HEK293 (cell line): ENCODE measurements at regions not wholly inside any gene's neighbourhood (a gene's known extent, or its start where the extent isn't known, plus 50 kb on each side); places are given as distances from the start of the nearest gene placed in this dataset.

ENCODE experiments used
- CTCF ChIA-PET: fragments of 350-600 bp; formaldehyde crosslinking; extraction: SDS; loops from one replicate; lab custom pipeline; 2021; ENCODE audit warnings: antibody characterized with exemption; lab: Yijun Ruan, JAX
- POLR2A ChIA-PET: fragments of 300-600 bp; formaldehyde crosslinking; extraction: SDS; loops from one replicate; lab custom pipeline; 2020; ENCODE audit warnings: antibody characterized with exemption, inconsistent platforms; lab: Yijun Ruan, JAX
- H3K27ac ChIP-seq: fragments of 200-500 bp; sonication (Bioruptor generic); 2 replicates; pipeline ENCODE4 v1.5.1; 2014; ENCODE audit warnings: low read depth, low read length, control low read depth, inconsistent platforms; ENCODE audit errors: extremely low read depth
- H3K36me3 ChIP-seq, 2 experiments: fragments of 200-500 bp in 1 of 2; sonication (Bioruptor generic) in 1 of 2; 1 replicate in 1 of 2; 2 replicates in 1 of 2; pipeline ENCODE4 v1.5.1; 2014 to 2017; ENCODE audit warnings: inconsistent platforms in 2 of 2, low read length in 2 of 2; ENCODE audit not compliant: control insufficient read depth in 2 of 2, insufficient read depth in 1 of 2
- H3K4me1 ChIP-seq: fragments of 200-500 bp; sonication (Bioruptor generic); 2 replicates; pipeline ENCODE4 v1.5.1; 2014; ENCODE audit warnings: mild to moderate bottlenecking, low read length, inconsistent platforms; ENCODE audit not compliant: control insufficient read depth, insufficient read depth
- H3K4me3 ChIP-seq: 2 replicates; pipeline ENCODE4 v1.5.1; 2011; ENCODE audit warnings: low read depth, mild to moderate bottlenecking, control low read depth, low read length, moderate library complexity
- H3K9me3 ChIP-seq: fragments of 200-500 bp; sonication (Bioruptor generic); 2 replicates; pipeline ENCODE4 v1.5.1; 2014; ENCODE audit warnings: low read depth, low read length, inconsistent platforms; ENCODE audit not compliant: control insufficient read depth, insufficient read depth
- REPIN1 ChIP-seq: fragments of 450-650 bp; formaldehyde crosslinking; IDR thresholded peaks from 2 replicates; pipeline ENCODE4 v1.5.1; 2017; ENCODE audit warnings: missing biosample characterization, missing genetic modification characterization, low read depth
- SP3 ChIP-seq: fragments of 450-650 bp; formaldehyde crosslinking; IDR thresholded peaks from 2 replicates; pipeline ENCODE4 v1.5.1; 2016; ENCODE audit warnings: missing biosample characterization, missing genetic modification characterization
- ZBTB17 ChIP-seq: fragments of 450-650 bp; formaldehyde crosslinking; IDR thresholded peaks from 2 replicates; pipeline ENCODE4 v1.5.1; 2016; ENCODE audit warnings: missing biosample characterization, missing genetic modification characterization
- ZFP3 ChIP-seq: fragments of 450-650 bp; formaldehyde crosslinking; IDR thresholded peaks from 2 replicates; pipeline ENCODE4 v1.5.1; 2016; ENCODE audit warnings: low read depth, missing biosample characterization, missing genetic modification characterization
- ZNF211 ChIP-seq: fragments of 450-650 bp; formaldehyde crosslinking; IDR thresholded peaks from 2 replicates; pipeline ENCODE4 v1.5.1; 2016; ENCODE audit warnings: low read depth, missing biosample characterization, missing genetic modification characterization
- ZNF223 ChIP-seq: fragments of 450-650 bp; formaldehyde crosslinking; IDR thresholded peaks from 2 replicates; pipeline ENCODE4 v1.5.1; 2016; ENCODE audit warnings: missing biosample characterization, missing genetic modification characterization
- ZNF311 ChIP-seq: fragments of 450-650 bp; formaldehyde crosslinking; IDR thresholded peaks from 2 replicates; pipeline ENCODE4 v1.5.1; 2017; ENCODE audit warnings: missing biosample characterization, missing genetic modification characterization, borderline replicate concordance
- ZNF521 ChIP-seq: fragments of 450-650 bp; formaldehyde crosslinking; IDR thresholded peaks from 2 replicates; pipeline ENCODE4 v1.5.1; 2017; ENCODE audit warnings: missing biosample characterization, mild to moderate bottlenecking, missing genetic modification characterization
- ZNF544 ChIP-seq: fragments of 450-650 bp; formaldehyde crosslinking; IDR thresholded peaks from 2 replicates; pipeline ENCODE4 v1.5.0; 2017; ENCODE audit warnings: missing biosample characterization, missing genetic modification characterization
- ZNF558 ChIP-seq: fragments of 450-650 bp; formaldehyde crosslinking; IDR thresholded peaks from 2 replicates; pipeline ENCODE4 v1.5.1; 2016; ENCODE audit warnings: missing biosample characterization, missing genetic modification characterization
- ZNF610 ChIP-seq: fragments of 450-650 bp; formaldehyde crosslinking; IDR thresholded peaks from 2 replicates; pipeline ENCODE4 v1.5.1; 2016; ENCODE audit warnings: missing biosample characterization, missing genetic modification characterization, borderline replicate concordance
- ZNF629 ChIP-seq: fragments of 450-650 bp; formaldehyde crosslinking; IDR thresholded peaks from 2 replicates; pipeline ENCODE4 v1.5.1; 2017; ENCODE audit warnings: missing biosample characterization, missing genetic modification characterization
- ZNF701 ChIP-seq: fragments of 450-650 bp; formaldehyde crosslinking; IDR thresholded peaks from 2 replicates; pipeline ENCODE4 v1.5.1; 2016; ENCODE audit warnings: missing biosample characterization, missing genetic modification characterization
- ZNF785 ChIP-seq: fragments of 450-650 bp; formaldehyde crosslinking; IDR thresholded peaks from 2 replicates; pipeline ENCODE4 v1.5.1; 2016; ENCODE audit warnings: missing biosample characterization, missing genetic modification characterization
- TF ChIP-seq, protein P1 (sequence below): fragments of 450-650 bp; formaldehyde crosslinking; IDR thresholded peaks from 2 replicates; pipeline ENCODE4 v1.5.1; 2016; ENCODE audit warnings: missing biosample characterization, missing genetic modification characterization
- TF ChIP-seq, protein P2 (sequence below): fragments of 450-650 bp; formaldehyde crosslinking; IDR thresholded peaks from 2 replicates; pipeline ENCODE4 v1.5.1; 2017; ENCODE audit warnings: missing biosample characterization, missing genetic modification characterization
- TF ChIP-seq, protein P3 (sequence below): fragments of 450-650 bp; formaldehyde crosslinking; IDR thresholded peaks from 2 replicates; pipeline ENCODE4 v1.5.1; 2016; ENCODE audit warnings: missing biosample characterization, missing genetic modification characterization
- TF ChIP-seq, protein P4 (sequence below): fragments of 450-650 bp; formaldehyde crosslinking; IDR thresholded peaks from 2 replicates; pipeline ENCODE4 v1.5.1; 2017; ENCODE audit warnings: missing biosample characterization, missing genetic modification characterization
- TF ChIP-seq, protein P5 (sequence below): fragments of 450-650 bp; IDR thresholded peaks from 2 replicates; pipeline ENCODE4 v1.5.1; 2018; ENCODE audit warnings: missing biosample characterization, missing genetic modification characterization

DNA sequence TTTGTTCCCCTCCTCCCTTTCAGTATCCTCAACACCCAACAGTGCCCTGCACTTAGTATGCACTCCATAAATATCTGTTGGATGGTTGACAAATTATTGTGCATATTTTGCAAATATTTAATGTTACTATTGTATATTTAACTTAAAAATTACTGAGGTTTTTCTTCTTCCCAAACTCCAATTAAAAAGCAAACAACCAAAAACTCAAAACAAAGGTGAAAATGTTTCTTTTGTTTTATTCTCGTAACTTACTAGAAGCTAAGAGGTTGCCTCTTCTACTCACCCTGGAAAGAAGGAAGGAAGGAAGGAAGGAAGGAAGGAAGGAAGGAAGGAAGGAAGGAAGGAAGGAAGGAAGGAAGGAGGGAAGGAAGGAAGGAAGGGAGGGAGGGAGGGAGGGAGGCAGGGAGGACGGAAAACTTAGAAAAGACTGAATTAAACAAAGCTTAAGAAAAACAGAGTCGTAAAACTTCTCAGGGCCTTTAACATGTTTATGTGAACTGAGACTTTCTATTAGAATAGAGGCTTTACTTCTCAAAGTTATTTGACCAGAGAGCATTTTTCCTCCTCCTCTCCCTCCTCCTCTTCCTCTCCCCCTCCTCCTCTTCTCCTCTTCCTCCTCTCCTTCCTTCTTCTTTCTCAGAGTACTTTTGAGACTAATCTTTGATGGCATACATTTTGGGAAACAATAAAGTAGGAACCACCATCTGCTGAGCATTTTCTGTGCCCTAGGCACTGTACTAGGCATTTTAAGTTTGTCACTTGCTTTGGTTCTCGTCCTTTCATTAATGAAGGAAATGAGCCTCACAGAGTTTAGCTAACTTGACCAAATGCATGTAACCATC is 396.6 kb upstream of the WWC1 start:
- ChIA-PET POLR2A (no interaction called here), CTCF (no interaction called here)
- H3K4me1 ChIP-seq = no peaks in the 10 kb centered on the region
- H3K4me3 ChIP-seq = no peak overlapping the region
- TF ChIP-seq ZFP3 (no peak), ZNF701 (tag by site-specific recombination) (no peak), REPIN1 (no peak), ZNF629 (tag by site-specific recombination) (no peak), ZNF610 (tag by site-specific recombination) (no peak), ZNF785 (tag by site-specific recombination) (no peak), SP3 (tag by site-specific recombination) (no peak), ZNF544 (tag by site-specific recombination) (no peak), ZNF311 (tag by site-specific recombination) (no peak), ZNF223 (tag by site-specific recombination) (no peak), ZNF211 (tag by site-specific recombination) (no peak), ZBTB17 (tag by site-specific recombination) (no peak), ZNF558 (tag by site-specific recombination) (no peak), ZNF521 (tag by site-specific recombination) (no peak)
- TF ChIP-seq, protein P1, sequence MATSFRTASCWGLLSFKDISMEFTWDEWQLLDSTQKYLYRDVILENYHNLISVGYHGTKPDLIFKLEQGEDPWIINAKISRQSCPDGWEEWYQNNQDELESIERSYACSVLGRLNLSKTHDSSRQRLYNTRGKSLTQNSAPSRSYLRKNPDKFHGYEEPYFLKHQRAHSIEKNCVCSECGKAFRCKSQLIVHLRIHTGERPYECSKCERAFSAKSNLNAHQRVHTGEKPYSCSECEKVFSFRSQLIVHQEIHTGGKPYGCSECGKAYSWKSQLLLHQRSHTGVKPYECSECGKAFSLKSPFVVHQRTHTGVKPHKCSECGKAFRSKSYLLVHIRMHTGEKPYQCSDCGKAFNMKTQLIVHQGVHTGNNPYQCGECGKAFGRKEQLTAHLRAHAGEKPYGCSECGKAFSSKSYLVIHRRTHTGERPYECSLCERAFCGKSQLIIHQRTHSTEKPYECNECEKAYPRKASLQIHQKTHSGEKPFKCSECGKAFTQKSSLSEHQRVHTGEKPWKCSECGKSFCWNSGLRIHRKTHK (tag by site-specific recombination) = no peak
- TF ChIP-seq, protein P2, sequence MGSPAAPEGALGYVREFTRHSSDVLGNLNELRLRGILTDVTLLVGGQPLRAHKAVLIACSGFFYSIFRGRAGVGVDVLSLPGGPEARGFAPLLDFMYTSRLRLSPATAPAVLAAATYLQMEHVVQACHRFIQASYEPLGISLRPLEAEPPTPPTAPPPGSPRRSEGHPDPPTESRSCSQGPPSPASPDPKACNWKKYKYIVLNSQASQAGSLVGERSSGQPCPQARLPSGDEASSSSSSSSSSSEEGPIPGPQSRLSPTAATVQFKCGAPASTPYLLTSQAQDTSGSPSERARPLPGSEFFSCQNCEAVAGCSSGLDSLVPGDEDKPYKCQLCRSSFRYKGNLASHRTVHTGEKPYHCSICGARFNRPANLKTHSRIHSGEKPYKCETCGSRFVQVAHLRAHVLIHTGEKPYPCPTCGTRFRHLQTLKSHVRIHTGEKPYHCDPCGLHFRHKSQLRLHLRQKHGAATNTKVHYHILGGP (tag by site-specific recombination) = no peak
- TF ChIP-seq, protein P3, sequence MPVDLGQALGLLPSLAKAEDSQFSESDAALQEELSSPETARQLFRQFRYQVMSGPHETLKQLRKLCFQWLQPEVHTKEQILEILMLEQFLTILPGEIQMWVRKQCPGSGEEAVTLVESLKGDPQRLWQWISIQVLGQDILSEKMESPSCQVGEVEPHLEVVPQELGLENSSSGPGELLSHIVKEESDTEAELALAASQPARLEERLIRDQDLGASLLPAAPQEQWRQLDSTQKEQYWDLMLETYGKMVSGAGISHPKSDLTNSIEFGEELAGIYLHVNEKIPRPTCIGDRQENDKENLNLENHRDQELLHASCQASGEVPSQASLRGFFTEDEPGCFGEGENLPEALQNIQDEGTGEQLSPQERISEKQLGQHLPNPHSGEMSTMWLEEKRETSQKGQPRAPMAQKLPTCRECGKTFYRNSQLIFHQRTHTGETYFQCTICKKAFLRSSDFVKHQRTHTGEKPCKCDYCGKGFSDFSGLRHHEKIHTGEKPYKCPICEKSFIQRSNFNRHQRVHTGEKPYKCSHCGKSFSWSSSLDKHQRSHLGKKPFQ (tag by site-specific recombination) = no peak
- TF ChIP-seq, protein P4, sequence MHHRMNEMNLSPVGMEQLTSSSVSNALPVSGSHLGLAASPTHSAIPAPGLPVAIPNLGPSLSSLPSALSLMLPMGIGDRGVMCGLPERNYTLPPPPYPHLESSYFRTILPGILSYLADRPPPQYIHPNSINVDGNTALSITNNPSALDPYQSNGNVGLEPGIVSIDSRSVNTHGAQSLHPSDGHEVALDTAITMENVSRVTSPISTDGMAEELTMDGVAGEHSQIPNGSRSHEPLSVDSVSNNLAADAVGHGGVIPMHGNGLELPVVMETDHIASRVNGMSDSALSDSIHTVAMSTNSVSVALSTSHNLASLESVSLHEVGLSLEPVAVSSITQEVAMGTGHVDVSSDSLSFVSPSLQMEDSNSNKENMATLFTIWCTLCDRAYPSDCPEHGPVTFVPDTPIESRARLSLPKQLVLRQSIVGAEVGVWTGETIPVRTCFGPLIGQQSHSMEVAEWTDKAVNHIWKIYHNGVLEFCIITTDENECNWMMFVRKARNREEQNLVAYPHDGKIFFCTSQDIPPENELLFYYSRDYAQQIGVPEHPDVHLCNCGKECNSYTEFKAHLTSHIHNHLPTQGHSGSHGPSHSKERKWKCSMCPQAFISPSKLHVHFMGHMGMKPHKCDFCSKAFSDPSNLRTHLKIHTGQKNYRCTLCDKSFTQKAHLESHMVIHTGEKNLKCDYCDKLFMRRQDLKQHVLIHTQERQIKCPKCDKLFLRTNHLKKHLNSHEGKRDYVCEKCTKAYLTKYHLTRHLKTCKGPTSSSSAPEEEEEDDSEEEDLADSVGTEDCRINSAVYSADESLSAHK (tag by site-specific recombination) = no peak
- TF ChIP-seq, protein P5, sequence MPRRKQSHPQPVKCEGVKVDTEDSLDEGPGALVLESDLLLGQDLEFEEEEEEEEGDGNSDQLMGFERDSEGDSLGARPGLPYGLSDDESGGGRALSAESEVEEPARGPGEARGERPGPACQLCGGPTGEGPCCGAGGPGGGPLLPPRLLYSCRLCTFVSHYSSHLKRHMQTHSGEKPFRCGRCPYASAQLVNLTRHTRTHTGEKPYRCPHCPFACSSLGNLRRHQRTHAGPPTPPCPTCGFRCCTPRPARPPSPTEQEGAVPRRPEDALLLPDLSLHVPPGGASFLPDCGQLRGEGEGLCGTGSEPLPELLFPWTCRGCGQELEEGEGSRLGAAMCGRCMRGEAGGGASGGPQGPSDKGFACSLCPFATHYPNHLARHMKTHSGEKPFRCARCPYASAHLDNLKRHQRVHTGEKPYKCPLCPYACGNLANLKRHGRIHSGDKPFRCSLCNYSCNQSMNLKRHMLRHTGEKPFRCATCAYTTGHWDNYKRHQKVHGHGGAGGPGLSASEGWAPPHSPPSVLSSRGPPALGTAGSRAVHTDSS = no peak
- no peak overlapping the region for H3K27ac ChIP-seq
- no peaks in the 10 kb centered on the region for H3K36me3 ChIP-seq
- H3K9me3 ChIP-seq = no peaks in the 10 kb centered on the region
